ENCODE measurements at regions not wholly inside any gene's neighbourhood (a gene's known extent, or its start where the extent isn't known, plus 50 kb on each side); places are given as distances from the start of the nearest gene placed in this dataset.
"Not testable (repeated sequence)": the region's sequence is repeated elsewhere in the genome, so short reads cannot be mapped to it uniquely, and the experiment has no call there.

DNA sequence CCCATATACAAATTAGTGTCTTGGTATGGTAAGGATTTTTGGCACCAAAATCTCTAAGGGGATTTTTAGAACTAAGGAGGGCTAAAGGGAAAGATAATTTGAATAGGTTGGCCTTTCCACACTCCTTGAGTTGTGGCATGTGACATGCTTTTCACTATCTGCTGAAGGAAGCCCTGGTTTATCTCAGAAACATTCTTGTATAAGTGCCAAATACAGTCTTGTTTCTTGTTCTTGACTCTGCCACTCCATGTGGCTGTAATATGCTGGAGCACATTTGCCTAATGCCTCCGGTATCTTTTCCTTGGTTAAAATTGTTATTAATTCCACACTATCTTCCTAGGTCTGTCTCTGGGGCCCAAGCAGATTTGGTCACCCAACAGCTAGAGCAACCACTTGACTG, 457.0 kb downstream of the USP25 start:
- DNase-seq: no peak

DNA sequence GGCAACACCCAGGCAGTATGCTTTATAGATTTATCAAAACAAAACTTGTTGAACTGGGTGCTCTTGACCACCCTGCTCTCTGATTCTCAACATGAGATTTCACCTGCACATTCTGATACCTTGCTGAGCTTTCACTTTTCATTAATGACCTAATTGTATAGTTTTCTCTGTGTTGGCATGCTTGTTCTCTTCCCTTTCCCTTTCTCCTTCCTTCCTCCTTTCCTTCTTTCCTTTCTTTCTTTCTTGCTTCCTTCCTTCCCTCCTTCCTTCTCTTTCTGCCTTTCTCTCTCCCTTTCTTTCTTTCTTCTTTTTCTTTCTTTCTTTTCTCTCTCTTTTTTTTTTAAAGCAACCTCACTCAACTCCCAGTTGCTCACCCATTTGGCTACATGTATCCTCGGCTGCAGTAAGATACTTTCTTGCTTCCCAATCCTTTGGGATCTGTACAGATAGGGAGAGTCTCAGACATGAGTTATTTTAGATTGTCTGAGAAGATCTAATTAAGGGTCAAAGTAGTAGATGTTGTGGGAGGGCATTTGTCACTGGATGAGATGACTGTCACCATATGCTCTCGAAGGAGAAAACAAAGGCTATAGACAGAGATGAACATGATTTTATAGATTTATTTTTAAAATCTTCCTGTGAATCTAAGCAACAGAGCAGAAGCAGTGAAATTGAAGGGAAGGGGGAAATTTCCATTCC, 458.0 kb downstream of the USP25 start:
- DNase-seq: no peak

DNA sequence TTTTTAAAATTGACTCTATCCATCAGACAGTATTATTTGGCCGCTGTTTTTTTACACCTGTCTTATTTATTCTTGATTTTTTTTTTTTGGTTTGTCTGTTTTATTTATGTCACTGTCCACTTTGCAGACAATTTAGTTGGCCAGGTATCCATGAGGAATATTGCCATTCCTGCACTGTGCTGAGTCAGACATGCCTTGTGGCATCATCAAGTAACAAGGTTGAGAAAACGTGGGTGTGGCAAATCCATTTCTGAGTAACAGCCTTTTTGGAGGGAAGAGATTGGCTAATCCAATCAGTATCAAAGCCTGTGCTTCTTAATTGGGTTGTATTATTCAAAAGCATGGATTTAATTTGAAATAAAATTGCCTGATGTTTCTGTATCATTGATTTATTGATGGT, 463.1 kb downstream of the USP25 start:
- DNase-seq: no peak

DNA sequence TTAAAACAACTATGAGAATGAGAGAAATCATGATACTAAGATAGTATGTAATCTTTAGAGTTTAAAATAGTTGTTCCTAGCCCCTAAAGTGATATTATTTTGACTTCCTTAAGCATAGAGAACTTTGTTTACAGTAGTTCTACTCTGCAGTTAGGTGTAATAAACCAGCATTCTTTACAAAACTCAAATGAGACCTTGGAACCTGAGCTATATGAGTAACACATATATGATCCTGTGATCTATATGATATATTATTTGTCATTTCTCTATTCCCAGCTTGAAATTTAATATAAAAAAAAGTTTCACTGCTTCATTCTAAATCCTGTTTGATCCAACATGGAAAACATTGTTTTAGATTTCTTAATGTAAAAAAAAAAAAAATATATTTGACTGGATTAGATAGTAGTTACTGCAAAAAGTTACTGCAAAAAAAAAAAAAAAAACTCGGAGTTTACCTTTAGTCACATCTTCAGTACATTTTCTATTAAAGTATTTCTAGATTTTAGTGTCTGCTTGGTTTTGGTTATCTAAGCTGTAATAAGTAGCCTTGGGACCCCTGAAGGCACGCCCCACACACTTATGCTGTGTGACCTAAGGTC, 463.8 kb downstream of the USP25 start:
- DNase-seq: no peak

DNA sequence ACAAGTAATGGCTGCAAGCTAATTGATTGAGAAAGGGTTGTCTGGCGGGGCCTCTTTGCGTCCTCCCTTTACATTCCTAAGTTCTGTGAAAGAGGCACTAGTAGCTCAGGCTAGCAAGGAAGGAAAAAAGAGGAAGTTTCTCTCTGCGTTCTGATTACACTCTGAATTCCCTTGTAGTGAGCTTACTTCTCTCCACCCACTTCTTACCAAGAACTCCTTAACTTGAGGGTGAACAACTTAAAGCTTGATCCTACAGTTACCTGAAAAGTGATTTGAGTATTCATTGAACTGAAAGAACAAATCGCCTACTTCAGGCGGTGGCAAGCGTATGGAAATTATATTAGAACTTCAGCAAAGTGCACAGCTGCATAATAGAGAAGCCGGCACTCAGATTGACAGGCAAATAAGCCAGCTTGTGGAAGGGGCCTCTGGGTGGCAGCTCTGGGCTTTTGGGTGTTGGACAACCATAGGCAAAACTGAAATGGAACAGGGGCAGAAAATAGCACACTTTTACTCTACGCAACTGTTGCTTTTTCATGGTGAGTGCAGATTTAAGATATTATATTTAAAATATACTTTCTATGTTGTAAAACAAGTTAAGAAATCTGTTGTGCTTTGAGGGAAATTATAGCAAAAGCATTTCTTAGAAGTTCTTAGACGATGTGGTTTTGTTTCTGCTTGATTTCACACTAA, 464.5 kb downstream of the USP25 start:
- no peak for DNase-seq

DNA sequence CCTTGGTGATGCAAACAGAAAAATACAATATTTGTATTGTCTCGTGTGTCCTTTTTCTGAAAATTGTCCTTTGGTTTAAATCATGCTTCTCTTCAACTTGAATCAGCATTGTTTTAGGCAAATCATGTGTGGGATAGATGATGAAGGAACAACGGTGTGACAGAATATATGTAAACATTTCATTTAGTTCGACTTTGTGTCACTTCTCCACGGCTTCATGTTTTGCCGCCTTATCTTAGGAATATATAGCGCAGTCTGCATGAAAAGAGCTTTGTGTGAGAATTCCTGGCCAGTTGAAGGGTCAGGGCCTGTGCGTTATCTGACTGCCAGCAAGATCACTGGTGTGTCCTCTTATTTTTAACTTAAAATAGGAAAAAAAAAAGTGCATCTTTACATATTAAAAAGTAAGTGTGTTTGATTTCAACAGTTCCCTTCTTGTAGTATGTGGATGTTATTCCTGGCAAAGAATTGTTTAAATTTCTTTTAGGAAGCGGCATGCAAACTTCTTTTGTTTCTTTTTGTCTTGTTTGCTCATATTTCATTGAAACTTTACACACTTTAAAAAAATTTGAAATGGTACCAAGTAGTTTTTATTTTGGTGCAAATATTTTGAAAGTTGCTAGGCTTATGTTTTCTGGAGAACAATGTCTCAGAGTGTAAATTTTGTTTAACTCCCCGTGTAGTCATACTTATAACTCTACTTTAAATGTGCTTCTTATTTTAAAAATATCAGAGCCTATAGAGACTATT, 465.2 kb downstream of the USP25 start:
- no peak for DNase-seq

DNA sequence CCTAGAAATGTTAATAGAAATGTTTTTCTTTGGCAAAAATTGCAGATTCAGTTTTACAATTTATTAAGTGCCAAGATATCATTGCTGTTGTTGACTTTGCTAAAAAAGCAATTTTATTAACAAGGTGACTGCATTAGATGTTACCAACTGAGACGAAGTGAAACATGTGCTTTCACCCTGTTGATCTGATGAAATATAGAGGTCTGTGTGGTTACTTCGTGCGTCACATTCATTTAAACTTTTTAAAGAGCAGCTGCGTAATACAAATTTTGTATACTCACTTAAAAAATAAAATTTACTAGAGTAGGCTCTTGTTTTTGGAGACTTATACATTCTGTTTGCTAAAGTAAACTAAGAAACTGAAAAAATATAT, 465.7 kb downstream of the USP25 start:
- DNase-seq: no peak

DNA sequence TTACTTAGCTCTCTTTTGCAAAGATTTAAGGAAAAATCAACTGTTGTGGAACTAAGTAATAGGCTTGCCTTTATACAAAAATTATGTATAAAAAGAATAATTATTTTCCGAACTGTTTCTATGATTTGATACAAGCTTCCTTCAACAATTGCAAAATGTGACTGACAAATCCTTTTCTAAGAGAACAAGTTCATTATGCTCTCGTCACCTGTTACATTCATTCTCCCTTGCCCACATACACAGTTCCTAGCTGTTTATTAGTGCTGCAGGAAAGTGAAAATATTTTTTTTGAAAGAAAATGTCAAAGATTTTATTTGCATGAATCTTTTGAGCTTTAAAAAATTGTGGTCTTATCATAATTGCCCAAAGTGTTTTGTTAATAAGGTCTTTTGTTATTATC, 466.2 kb downstream of the USP25 start:
- no peak for DNase-seq

DNA sequence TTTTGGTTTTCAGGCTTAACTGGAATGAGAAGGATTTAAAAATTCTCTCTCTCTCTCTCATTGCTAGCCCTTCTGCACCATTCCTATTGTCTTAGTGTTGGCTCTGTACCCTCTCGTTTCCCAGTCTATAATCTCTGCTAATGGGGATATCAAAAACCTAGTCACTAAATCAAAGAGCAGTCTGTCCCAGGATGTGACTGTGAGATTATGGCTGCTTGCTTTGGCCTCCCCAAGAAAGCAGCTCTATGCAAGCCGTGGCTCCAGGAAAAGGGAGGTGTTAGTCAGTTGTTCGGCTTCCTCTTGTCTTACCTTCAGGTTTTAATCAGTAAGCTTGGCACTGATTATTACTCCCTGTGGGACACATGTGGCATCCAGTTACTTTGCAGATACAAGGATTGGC, 468.8 kb downstream of the USP25 start:
- DNase-seq: no peak

DNA sequence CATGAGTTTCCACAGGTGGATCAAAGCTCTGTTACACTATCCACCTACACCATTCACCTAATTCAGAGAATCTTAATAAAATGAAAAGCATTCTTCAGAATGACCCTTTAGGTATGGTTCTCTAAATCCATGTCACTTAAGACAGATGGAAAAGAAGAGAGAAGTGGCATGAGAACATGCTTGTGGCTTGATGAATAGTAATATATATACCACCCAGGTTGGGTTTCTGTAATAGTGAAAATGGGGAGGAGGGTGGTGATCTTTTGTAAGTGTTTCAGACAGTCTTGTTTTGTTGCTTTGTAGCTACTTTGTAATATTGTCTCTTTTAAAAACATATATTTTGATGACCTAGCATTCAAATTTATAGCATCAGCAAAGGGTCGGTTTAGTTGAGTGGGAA, 469.8 kb downstream of the USP25 start:
- no peak for DNase-seq

DNA sequence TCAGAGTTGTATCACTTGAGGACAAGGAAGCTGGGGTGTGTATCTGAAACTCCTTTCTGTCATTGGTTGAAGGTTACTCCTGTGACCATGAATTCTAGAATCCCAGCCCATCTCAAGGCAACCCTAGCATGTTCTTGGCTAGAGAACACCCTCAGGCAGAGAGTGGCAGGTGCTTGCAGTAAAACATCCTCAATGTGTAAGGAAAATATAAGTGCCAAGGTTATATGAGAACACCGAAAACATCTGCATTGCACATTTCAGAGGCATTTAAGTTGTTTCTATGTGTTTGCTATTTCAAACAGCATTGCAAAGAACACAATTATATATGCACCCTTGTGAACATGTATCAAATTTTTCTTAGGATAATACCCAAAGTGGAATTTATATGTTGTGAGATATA, 471.9 kb downstream of the USP25 start:
- DNase-seq: no peak

DNA sequence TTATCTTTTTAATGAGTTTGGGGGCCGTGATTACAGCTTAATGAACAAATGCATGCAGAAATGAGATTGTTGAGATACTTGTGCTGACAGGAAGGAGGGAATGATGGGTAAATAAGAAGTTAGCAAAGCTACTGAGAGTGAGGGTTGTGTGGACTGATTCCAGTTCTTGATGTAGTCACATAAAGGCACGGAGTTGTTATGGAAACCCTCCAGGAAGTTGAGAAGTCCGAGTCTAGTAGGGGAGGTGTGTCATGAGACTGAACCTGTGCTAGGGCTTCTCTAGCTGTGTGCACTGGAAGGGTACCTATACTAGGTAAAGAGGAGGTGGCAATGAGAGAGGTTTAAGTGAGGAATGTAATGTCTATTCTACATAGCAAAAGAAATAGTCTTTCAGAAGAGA, 475.7 kb downstream of the USP25 start:
- no peak for DNase-seq

DNA sequence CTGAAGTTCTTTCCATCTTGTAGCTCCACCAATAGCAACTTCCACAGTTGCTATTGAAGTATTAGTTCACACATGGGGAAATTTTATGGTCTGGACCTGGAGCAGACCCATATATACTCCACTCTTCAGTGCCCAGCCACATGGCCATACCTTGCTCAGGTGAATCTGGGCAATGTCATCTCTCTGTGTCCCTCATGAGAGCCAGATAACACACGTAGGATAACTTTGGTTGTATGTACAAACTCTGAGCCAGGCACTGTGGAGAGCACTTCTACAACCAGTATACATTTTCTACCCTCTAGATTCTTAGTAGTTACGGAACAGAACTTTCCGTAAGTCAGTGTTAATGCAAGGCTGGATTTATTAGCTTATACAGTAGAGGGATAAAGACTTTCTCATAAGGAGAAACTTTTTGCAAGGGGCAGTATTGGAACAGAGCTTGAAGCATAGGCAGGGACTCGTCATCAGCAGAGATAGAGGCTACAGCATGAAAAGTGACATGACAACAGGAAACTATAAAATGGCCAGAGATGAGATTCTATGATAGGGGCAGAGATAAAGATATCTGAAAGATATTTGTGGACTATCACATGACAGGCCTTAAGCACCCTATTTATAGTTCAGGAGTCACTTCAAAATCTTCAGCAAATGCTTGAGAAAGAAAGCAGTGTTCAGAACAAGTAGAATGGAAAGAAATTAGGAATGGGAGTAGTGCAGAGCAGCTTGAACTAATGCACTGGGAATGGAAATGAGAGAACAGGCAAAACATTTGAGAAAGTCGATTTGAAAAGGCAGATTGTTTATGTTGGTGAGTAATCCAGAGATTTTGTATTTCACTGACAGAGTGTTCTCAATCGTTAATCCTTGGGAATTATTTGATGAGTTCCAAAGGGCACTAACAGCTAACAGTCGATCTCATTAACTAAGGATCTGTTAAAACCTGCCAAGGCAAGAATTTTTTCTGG, 481.8 kb downstream of the USP25 start:
- DNase-seq: no peak

DNA sequence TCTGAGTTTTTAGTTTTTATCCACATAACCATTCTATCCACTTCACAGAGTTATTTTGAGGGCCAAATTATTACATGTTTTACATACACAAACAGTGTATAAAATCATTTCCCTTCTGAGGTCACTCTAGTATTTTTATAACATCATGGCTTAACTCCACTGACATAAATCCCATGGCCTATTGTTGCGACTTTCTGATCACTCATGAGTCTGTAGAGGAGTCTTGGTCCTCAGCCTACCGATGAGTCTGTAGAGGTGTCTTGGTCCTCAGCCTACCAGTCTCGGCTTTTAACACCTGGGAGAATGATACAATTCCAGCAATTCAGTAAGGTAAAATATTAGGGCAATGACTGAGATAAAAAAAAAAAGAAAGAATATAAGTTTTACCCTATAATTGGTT, 483.7 kb downstream of the USP25 start:
- no peak for DNase-seq

DNA sequence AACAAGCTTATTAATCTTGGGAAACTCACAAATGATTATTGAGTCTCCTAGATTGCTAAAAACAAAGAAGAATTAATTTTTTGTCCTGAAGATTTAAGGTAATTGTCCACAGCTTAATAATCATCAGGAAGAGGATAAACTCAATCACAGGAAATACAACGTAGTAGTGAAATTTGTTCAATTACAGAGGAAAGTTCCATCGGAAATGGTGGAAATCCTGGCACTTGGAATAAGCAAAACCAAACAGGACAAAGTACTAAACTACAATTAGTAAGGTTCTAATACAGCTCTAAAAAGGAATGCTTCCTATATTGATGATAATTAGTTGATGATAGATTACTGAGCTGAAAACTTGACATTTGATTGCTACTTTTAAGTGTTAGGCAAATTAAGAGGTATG, 485.4 kb downstream of the USP25 start:
- no peak for DNase-seq

DNA sequence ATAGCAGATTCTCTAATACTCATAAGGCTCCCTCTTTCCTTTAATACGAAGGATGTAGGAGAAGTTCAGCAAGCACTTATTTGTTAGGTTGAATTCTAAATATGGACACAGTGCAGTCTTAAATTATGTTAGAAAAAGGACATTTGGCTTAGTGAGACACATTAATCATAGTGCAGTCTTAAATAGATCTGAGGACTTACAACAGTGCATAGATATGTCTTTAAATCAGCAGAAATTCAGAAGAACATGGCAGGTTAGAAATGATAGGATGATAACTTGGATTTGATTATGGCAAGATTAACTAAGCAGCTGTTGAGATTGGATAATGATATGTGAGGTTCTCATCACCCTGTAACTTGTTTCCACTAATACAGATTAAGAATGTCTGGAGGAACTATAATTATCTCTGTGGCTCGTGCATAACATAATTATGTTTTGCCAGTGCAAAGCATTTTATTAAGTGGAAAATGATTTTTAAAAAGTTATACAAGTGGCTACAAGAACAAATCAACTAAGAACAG, 485.9 kb downstream of the USP25 start:
- DNase-seq: no peak

DNA sequence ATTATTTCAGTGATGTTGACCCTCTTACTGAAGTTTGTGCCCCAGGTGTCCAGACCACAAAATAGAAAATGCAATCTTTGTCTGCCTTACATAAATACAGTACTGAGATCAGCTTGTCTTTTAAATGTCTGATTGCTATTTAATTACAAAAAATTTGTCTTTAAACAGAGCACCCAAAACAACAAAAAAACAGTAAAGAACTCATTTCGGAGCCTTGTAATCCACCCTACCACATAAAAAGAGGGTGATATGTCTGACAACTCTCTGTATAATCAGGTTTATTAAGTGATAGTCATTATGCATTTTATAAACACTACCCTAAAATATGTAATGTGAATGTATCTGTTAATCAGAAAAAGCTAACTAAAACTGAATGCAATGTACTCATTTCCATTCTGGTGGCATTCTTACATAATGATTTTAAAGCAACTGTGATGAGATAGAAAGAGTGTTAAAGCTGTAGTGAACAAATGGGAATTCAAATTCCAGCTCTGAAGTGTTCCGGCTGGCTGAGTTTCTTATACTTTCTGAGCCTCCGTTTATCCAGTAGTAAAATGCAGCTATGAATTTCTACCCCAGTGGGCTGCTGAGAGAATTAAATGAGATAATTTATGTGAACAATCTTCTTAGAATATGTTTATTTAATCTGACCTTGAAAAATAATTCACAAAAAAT, 486.6 kb downstream of the USP25 start:
- DNase-seq: no peak

DNA sequence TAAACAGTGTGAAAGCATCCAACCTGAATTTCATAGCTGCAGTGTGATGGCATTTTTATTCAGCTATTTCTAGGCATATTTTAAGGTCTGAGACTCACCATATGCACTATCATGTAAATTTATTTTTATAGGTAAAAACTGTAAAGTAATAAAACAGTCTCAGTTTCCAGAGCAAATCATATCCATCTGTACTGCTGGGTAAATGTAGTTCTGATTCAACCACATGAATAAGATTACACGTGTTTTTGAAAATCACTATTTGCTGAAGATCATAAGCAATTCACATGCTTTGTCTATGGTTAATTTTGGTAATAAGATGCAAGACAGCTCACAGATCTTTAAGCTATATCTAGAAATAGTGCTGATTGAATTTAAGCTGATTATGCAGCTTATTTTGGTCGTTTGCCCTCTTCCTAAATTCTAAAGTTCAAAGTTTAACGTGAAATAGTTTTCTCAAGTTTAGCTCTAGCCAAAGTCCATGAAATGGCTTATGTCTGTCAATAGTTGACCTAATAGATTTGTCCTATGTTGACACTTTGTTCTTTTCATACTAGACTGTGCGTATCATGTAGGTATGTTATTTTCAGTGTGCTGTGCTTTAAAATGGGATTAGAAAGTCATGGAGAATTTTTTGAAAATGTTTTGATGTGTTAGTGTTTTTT, 489.0 kb downstream of the USP25 start:
- no peak for DNase-seq

DNA sequence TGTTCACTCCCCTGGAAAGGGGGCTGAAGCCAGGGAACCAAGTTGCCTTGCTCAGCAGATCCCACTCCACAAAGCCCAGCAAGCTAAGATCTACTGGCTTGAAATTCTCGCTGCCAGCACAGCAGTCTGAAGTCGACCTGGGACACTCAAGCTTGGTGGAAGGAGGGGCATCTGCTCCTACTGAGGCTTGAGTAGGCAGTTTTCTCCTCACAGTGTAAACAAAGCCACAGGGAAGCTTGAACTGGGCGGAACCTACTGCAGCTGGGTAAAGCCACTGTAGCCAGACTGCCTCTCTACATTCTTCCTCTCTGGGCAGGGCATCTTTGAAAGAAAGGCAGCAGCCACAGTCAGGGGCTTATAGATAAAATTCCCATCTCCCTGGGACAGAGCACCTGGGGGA, 495.0 kb downstream of the USP25 start:
- not testable (repeated sequence) for DNase-seq

DNA sequence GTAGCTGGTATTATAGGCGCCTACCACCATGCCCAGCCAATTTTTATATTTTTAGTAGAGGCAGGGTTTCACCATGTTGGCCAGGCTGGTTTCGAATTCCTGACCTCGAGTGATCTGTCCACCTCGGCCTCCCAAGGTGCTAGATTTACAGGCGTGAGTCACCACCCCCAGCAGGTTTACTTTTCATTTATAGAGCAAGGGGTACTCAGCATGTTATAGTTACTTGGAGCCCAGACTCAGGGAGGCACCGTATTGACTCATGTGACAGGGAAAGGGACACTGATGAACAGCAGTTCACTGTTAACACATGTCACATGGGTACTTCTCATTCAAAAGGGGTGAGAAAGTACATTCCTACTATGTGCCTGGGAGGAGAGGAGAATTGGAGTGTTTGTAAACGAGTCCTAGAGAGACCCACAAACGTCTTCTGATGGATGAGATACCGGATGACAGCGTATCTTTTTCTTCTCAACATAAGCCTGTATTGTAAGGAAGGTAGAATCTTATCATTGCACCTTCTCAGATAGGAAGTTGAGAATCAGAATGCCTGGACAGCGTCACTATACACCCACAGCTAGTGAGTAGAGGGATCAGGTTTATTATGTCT, 510.0 kb downstream of the USP25 start:
- DNase-seq: no peak

DNA sequence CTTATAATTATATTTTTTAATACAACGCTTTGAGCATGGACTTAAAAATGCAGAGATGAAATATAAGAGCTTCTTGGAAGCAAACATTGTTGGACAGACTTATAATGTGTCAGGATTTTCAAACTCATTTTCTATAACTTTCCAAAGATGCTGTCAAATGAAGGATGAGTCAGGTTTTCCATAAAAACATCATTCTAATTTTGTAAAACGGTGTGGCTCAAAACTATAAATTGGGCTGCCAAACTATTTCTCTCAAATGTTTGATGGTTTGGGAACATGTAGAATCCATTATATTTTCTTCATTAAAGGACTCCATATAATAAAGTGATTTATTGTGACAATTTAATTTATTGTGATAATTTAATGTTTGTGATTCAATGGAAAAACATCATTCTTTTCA, 511.2 kb downstream of the USP25 start:
- no peak for DNase-seq

Measured in central memory CD4-positive, alpha-beta T cell (primary cell).